DOHH2 (cell line): ENCODE measurements at regions not wholly inside any gene's neighbourhood (a gene's known extent, or its start where the extent isn't known, plus 50 kb on each side); places are given as distances from the start of the nearest gene placed in this dataset.

Experiments
- EZH2phosphoT487 ChIP-seq: fragments of 200-600 bp; sonication (generic); IDR thresholded peaks from 2 replicates; pipeline ENCODE4 v1.6.1; 2017; ENCODE audit warnings: borderline replicate concordance, mild to moderate bottlenecking, antibody characterized with exemption, low read length, moderate library complexity, mixed read lengths
- TF ChIP-seq, protein P1 (sequence below): fragments of 200-600 bp; sonication (generic); IDR thresholded peaks from one replicate; pipeline ENCODE4 v1.5.1; 2014; ENCODE audit warnings: antibody characterized with exemption, mild to moderate bottlenecking, low read depth, low read length; ENCODE audit not compliant: poor library complexity, severe bottlenecking

- TF ChIP-seq, protein P1, sequence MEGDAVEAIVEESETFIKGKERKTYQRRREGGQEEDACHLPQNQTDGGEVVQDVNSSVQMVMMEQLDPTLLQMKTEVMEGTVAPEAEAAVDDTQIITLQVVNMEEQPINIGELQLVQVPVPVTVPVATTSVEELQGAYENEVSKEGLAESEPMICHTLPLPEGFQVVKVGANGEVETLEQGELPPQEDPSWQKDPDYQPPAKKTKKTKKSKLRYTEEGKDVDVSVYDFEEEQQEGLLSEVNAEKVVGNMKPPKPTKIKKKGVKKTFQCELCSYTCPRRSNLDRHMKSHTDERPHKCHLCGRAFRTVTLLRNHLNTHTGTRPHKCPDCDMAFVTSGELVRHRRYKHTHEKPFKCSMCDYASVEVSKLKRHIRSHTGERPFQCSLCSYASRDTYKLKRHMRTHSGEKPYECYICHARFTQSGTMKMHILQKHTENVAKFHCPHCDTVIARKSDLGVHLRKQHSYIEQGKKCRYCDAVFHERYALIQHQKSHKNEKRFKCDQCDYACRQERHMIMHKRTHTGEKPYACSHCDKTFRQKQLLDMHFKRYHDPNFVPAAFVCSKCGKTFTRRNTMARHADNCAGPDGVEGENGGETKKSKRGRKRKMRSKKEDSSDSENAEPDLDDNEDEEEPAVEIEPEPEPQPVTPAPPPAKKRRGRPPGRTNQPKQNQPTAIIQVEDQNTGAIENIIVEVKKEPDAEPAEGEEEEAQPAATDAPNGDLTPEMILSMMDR = no peak
- TF ChIP-seq EZH2phosphoT487 = no peak
Measured at GRCh38 chr14:104460791-104461651, 118.5 kb upstream of the C14orf180 start.
